Fibroblast of pulmonary artery (primary cell): ENCODE measurements at regions not wholly inside any gene's neighbourhood (a gene's known extent, or its start where the extent isn't known, plus 50 kb on each side); places are given as distances from the start of the nearest gene placed in this dataset.

ENCODE experiments used
- DNase-seq: peaks from one replicate; pipeline ENCODE4 v3.0.0-alpha.2; 2010; ENCODE audit warnings: low read depth
- H3K4me3 ChIP-seq: replicated peaks from 2 replicates; pipeline ENCODE4 v1.5.1; 2011; ENCODE audit warnings: low read depth, mild to moderate bottlenecking, control low read depth, low read length, moderate library complexity
- CTCF ChIP-seq: IDR thresholded peaks from 2 replicates; pipeline ENCODE4 v1.5.1; 2011; ENCODE audit warnings: mild to moderate bottlenecking, control low read depth, low read length, inconsistent platforms; ENCODE audit errors: missing control alignments

- TF ChIP-seq CTCF, result no peak
- DNase-seq, result no peak
- no peak overlapping the region for H3K4me3 ChIP-seq
These were observed 157.4 kb upstream of the KCTD1 start for GRCh38 chr18:26705757-26706156.

GRCh38 chr18:26703170-26703930 lies 155.0 kb upstream of the KCTD1 start:
- TF ChIP-seq CTCF, result no peak
- no peak overlapping the region for H3K4me3 ChIP-seq
- no peak for DNase-seq

- no peak for TF ChIP-seq CTCF
- no peak overlapping the region for H3K4me3 ChIP-seq
These were observed 153.7 kb upstream of the KCTD1 start for GRCh38 chr18:26702086-26702485.

GRCh38 chr18:26700728-26701127 lies 152.4 kb upstream of the KCTD1 start:
- H3K4me3 ChIP-seq, result no peak overlapping the region
- no peak for DNase-seq
- TF ChIP-seq CTCF, result no peak

More at GRCh38 chr18:26702086-26702485, 153.7 kb upstream of the KCTD1 start:
- DNase-seq, result no peak

GRCh38 chr18:26700201-26700600 lies 151.8 kb upstream of the KCTD1 start:
- no peak for DNase-seq
- H3K4me3 ChIP-seq, result no peak overlapping the region
- no peak for TF ChIP-seq CTCF

- no peak overlapping the region for H3K4me3 ChIP-seq
- DNase-seq, result no peak
- no peak for TF ChIP-seq CTCF
These were observed 149.0 kb upstream of the KCTD1 start for GRCh38 chr18:26697186-26697884.

GRCh38 chr18:26696786-26697185 lies 148.4 kb upstream of the KCTD1 start:
- H3K4me3 ChIP-seq, result no peak overlapping the region
- TF ChIP-seq CTCF, result no peak
- no peak for DNase-seq
